HEK293 (cell line): ENCODE measurements at regions not wholly inside any gene's neighbourhood (a gene's known extent, or its start where the extent isn't known, plus 50 kb on each side); places are given as distances from the start of the nearest gene placed in this dataset.

Experiments used
- GLI2 ChIP-seq: fragments of 450-650 bp; formaldehyde crosslinking; IDR thresholded peaks from 2 replicates; pipeline ENCODE4; 2017; ENCODE audit warnings: missing biosample characterization, missing genetic modification characterization, low read depth, borderline replicate concordance
- GLIS2 ChIP-seq: fragments of 450-650 bp; formaldehyde crosslinking; IDR thresholded peaks from 2 replicates; pipeline ENCODE4 v1.5.1; 2016; ENCODE audit warnings: missing biosample characterization, missing genetic modification characterization
- ZNF133 ChIP-seq: fragments of 450-650 bp; formaldehyde crosslinking; IDR thresholded peaks from 2 replicates; pipeline ENCODE4 v1.5.1; 2016; ENCODE audit warnings: missing biosample characterization, missing genetic modification characterization
- ZNF24 ChIP-seq: fragments of 450-650 bp; formaldehyde crosslinking; IDR thresholded peaks from 2 replicates; pipeline ENCODE4 v1.5.1; 2016; ENCODE audit warnings: missing biosample characterization, missing genetic modification characterization
- ZNF274 ChIP-seq, 2 experiments: fragments of 200-500 bp in 1 of 2; fragments of 450-650 bp in 1 of 2; sonication (Bioruptor generic) in 1 of 2; formaldehyde crosslinking in 1 of 2; IDR thresholded peaks; 2 replicates each; pipeline versions ENCODE4 v1.5.1 to v1.6.1; 2014 to 2016; ENCODE audit warnings: borderline replicate concordance in 1 of 2, inconsistent platforms in 1 of 2, low read length in 1 of 2, missing biosample characterization in 1 of 2, missing genetic modification characterization in 1 of 2
- ZNF561 ChIP-seq: fragments of 450-650 bp; IDR thresholded peaks from 2 replicates; pipeline ENCODE4 v1.5.1; 2018; ENCODE audit warnings: missing biosample characterization, missing genetic modification characterization, borderline replicate concordance
- TF ChIP-seq, protein P1 (sequence below): fragments of 450-650 bp; formaldehyde crosslinking; IDR thresholded peaks from 2 replicates; pipeline ENCODE4 v1.5.1; 2016; ENCODE audit warnings: missing biosample characterization, missing genetic modification characterization
- TF ChIP-seq, protein P2 (sequence below): fragments of 450-650 bp; IDR thresholded peaks from 2 replicates; pipeline ENCODE4 v1.5.1; 2018; ENCODE audit warnings: missing biosample characterization, missing genetic modification characterization

DNA sequence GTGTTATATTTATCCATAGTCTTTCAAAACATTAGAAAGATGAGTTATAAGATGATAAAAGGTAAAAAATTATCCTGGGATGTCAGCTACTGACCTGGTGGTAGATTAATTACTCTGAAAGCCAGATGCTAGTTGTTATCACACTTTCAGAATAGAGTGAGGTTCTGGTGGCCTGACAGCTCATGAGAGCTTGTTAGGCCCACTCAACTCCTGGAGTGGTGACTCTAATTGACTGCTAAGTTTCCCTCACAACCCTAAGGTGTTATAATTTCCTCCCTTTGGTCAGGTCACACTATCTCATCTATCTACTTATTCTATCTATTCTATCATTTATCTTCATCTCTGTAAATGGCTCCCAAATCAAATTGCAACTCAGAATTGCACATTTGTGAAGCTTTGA, 90.1 kb downstream of the ZNF648 start:
- TF ChIP-seq, protein P1, sequence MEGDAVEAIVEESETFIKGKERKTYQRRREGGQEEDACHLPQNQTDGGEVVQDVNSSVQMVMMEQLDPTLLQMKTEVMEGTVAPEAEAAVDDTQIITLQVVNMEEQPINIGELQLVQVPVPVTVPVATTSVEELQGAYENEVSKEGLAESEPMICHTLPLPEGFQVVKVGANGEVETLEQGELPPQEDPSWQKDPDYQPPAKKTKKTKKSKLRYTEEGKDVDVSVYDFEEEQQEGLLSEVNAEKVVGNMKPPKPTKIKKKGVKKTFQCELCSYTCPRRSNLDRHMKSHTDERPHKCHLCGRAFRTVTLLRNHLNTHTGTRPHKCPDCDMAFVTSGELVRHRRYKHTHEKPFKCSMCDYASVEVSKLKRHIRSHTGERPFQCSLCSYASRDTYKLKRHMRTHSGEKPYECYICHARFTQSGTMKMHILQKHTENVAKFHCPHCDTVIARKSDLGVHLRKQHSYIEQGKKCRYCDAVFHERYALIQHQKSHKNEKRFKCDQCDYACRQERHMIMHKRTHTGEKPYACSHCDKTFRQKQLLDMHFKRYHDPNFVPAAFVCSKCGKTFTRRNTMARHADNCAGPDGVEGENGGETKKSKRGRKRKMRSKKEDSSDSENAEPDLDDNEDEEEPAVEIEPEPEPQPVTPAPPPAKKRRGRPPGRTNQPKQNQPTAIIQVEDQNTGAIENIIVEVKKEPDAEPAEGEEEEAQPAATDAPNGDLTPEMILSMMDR (tag by site-specific recombination) = no peak
- TF ChIP-seq ZNF561 (tag by site-specific recombination) (no peak), ZNF274 (IDR thresholded peaks at IDR 0.05; ENCODE audit: low read length) (no peak), ZNF274 (tag by site-specific recombination; IDR thresholded peaks at IDR 0.05; ENCODE audit: borderline replicate concordance) (no peak), GLIS2 (no peak), ZNF133 (tag by site-specific recombination) (no peak), GLI2 (tag by site-specific recombination) (no peak), ZNF24 (tag by site-specific recombination) (no peak)
- TF ChIP-seq, protein P2, sequence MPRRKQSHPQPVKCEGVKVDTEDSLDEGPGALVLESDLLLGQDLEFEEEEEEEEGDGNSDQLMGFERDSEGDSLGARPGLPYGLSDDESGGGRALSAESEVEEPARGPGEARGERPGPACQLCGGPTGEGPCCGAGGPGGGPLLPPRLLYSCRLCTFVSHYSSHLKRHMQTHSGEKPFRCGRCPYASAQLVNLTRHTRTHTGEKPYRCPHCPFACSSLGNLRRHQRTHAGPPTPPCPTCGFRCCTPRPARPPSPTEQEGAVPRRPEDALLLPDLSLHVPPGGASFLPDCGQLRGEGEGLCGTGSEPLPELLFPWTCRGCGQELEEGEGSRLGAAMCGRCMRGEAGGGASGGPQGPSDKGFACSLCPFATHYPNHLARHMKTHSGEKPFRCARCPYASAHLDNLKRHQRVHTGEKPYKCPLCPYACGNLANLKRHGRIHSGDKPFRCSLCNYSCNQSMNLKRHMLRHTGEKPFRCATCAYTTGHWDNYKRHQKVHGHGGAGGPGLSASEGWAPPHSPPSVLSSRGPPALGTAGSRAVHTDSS (tag by site-specific recombination) = no peak
